Superior temporal gyrus (tissue), 1 donor: ENCODE measurements at regions not wholly inside any gene's neighbourhood (a gene's known extent, or its start where the extent isn't known, plus 50 kb on each side); places are given as distances from the start of the nearest gene placed in this dataset.
A peak's percentile ranks its signal among the peaks of the same experiment; 100 is the strongest.
"Not testable (repeated sequence)": the region's sequence is repeated elsewhere in the genome, so short reads cannot be mapped to it uniquely, and the experiment has no call there.

Experiments
- DNase-seq: peaks from one replicate; pipeline ENCODE4 v3.0.0-alpha.2; 2016; ENCODE audit errors: extremely low spot score

- no peak for DNase-seq
Measured at GRCh38 chr11:95650276-95650675, 139.3 kb downstream of the FAM76B start.

- no peak for DNase-seq
Measured at GRCh38 chr11:95647871-95648270, 141.7 kb downstream of the FAM76B start.

- DNase-seq: no peak
Measured at GRCh38 chr11:95647355-95647754, 142.2 kb downstream of the FAM76B start.

- DNase-seq: no peak
Measured at GRCh38 chr11:95641495-95641894, 148.1 kb downstream of the FAM76B start.

- no peak for DNase-seq
Measured at GRCh38 chr11:95638501-95638900, 151.1 kb downstream of the FAM76B start.

- DNase-seq: no peak
Measured at GRCh38 chr11:95625164-95625900, 164.2 kb downstream of the FAM76B start.

GRCh38 chr11:95616256-95616804, 173.3 kb downstream of the FAM76B start:
- DNase-seq: no peak

GRCh38 chr11:95611827-95612226, 177.8 kb downstream of the FAM76B start:
- no peak for DNase-seq

GRCh38 chr11:95610185-95610584, 179.4 kb downstream of the FAM76B start:
- DNase-seq: not testable (repeated sequence)

- DNase-seq: no peak
Measured at GRCh38 chr11:95608093-95608492, 181.5 kb downstream of the FAM76B start.

- DNase-seq: no peak
Measured at GRCh38 chr11:95606824-95607223, 182.8 kb downstream of the FAM76B start.

GRCh38 chr11:95605271-95605940, 184.2 kb downstream of the FAM76B start:
- no peak for DNase-seq

- DNase-seq: no peak
Measured at GRCh38 chr11:95599959-95600586, 189.5 kb downstream of the FAM76B start.

GRCh38 chr11:95595973-95596489, 193.6 kb downstream of the FAM76B start:
- DNase-seq: no peak

- DNase-seq: no peak
Measured at GRCh38 chr11:95595541-95595940, 194.0 kb downstream of the FAM76B start.

- peak; percentile 62 for DNase-seq
Measured at GRCh38 chr11:95593111-95593510, 196.5 kb downstream of the FAM76B start.

GRCh38 chr11:95592471-95592870, 197.1 kb downstream of the FAM76B start:
- no peak for DNase-seq

- DNase-seq: no peak
Measured at GRCh38 chr11:95589893-95590612, 199.5 kb downstream of the FAM76B start.

- DNase-seq: no peak
Measured at GRCh38 chr11:95588821-95589220, 200.8 kb downstream of the FAM76B start.

GRCh38 chr11:95586661-95587060, 202.9 kb downstream of the FAM76B start:
- no peak for DNase-seq

- no peak for DNase-seq
Measured at GRCh38 chr11:95586155-95586554, 203.4 kb downstream of the FAM76B start.

GRCh38 chr11:95585752-95586077, 203.9 kb downstream of the FAM76B start:
- no peak for DNase-seq
